MCF 10A (cell line): ENCODE measurements at regions not wholly inside any gene's neighbourhood (a gene's known extent, or its start where the extent isn't known, plus 50 kb on each side); places are given as distances from the start of the nearest gene placed in this dataset.

Experiments used
- BruUV-seq: library from RNA; stranded (reverse); fragments of 400-500 nt; replicated peaks from 2 replicates; lab custom pipeline; 2021; lab: Mats Ljungman, UMichigan
- CTCF ChIA-PET: fragments of 300-600 bp; sonication (Branson Sonifier 250); formaldehyde crosslinking; extraction: SDS; loops from one replicate; lab custom pipeline; 2021; ENCODE audit warnings: antibody characterized with exemption, inconsistent platforms; lab: Yijun Ruan, JAX
- POLR2A ChIA-PET: fragments of 300-600, 350-650 bp; sonication (Branson Sonifier 250); formaldehyde crosslinking; extraction: SDS; loops from one replicate; lab custom pipeline; 2020; ENCODE audit warnings: antibody characterized with exemption, inconsistent platforms; lab: Yijun Ruan, JAX
- DNase-seq: peaks from one replicate; pipeline ENCODE4 v3.0.0-alpha.2; 2018; ENCODE audit not compliant: unreplicated experiment
- H3K27ac Mint-ChIP-seq: one replicate; pipeline ENCODE4 v1.8.0; 2022; ENCODE audit warnings: mild to moderate bottlenecking, low read depth, mixed read lengths; ENCODE audit not compliant: unreplicated experiment
- H3K27me3 Mint-ChIP-seq: one replicate; pipeline ENCODE4 v1.8.0; 2022; ENCODE audit warnings: mixed read lengths; ENCODE audit not compliant: insufficient read depth, unreplicated experiment
- H3K36me3 Mint-ChIP-seq: one replicate; pipeline ENCODE4 v1.8.0; 2022; ENCODE audit warnings: mild to moderate bottlenecking, moderate library complexity, mixed read lengths; ENCODE audit not compliant: insufficient read depth, unreplicated experiment
- H3K4me1 Mint-ChIP-seq: one replicate; pipeline ENCODE4 v1.8.0; 2022; ENCODE audit warnings: mixed read lengths; ENCODE audit not compliant: insufficient read depth, unreplicated experiment
- H3K4me3 Mint-ChIP-seq: one replicate; pipeline ENCODE4 v1.8.0; 2022; ENCODE audit warnings: mild to moderate bottlenecking, moderate library complexity, mixed read lengths; ENCODE audit not compliant: unreplicated experiment
- H3K9me3 Mint-ChIP-seq: one replicate; pipeline ENCODE4 v1.8.0; 2022; ENCODE audit warnings: mixed read lengths; ENCODE audit not compliant: unreplicated experiment
- CTCF ChIP-seq: fragments of 200-600 bp; IDR thresholded peaks from one replicate; pipeline ENCODE4 v1.8.0; 2022; ENCODE audit warnings: antibody characterized with exemption, mild to moderate bottlenecking; ENCODE audit not compliant: unreplicated experiment
- intact Hi-C: fragments of 100-400 bp; cut with micrococcal nuclease; formaldehyde crosslinking; loops from 2 replicates; pipeline ENCODE4 v1.14.1; 2022

GRCh38 chr12:88633312-88633711 lies 53.0 kb upstream of the KITLG start:
- POLR2A ChIA-PET = no interaction called here

GRCh38 chr12:88630561-88630960 lies 50.3 kb upstream of the KITLG start:
- intact Hi-C loops = loop anchor here (5.0 kb wide), 1 partner anchor 478 kb away; no protein-coding TSS in a partner anchor
- Mint-ChIP-seq H3K27ac (no peak overlapping the region), H3K4me3 (no peak overlapping the region), H3K27me3 (no peaks in the 10 kb centered on the region), H3K9me3 (no peaks in the 10 kb centered on the region), H3K4me1 (peaks cover 21% of the 10 kb centered on the region), H3K36me3 (no peaks in the 10 kb centered on the region)
- ChIA-PET POLR2A (interaction anchor here (0.6 kb wide), 1 partner anchor 95 kb away, joined by 3 read pairs; no protein-coding TSS in a partner anchor), CTCF (interaction anchor here (0.7 to 0.8 kb wide), 2 partner anchors 293 to 300 kb away, joined by 3 to 4 read pairs; no protein-coding TSS in a partner anchor)
- no TSS peak for BruUV-seq
- no peak for TF ChIP-seq CTCF
- DNase-seq = no peak

More at GRCh38 chr12:88633312-88633711, 53.0 kb upstream of the KITLG start:
- intact Hi-C loops = loop anchor here (1.0 to 5.0 kb wide), 2 partner anchors 360 to 481 kb away; no protein-coding TSS in a partner anchor
- Mint-ChIP-seq H3K36me3 (no peaks in the 10 kb centered on the region), H3K27ac (no peak overlapping the region), H3K4me3 (no peak overlapping the region), H3K9me3 (no peaks in the 10 kb centered on the region), H3K4me1 (peaks cover 16% of the 10 kb centered on the region), H3K27me3 (no peaks in the 10 kb centered on the region)
- DNase-seq = peak; percentile 13
- CTCF ChIA-PET = interaction anchor here (0.6 to 2.1 kb wide), 8 partner anchors 10 to 1046 kb away, joined by 3 to 10 read pairs (median 5); partner anchors contain the start of gene KITLG
- no TSS peak for BruUV-seq
- TF ChIP-seq CTCF = peak; percentile 31
